IgD-negative memory B cell (primary cell): ENCODE measurements at regions not wholly inside any gene's neighbourhood (a gene's known extent, or its start where the extent isn't known, plus 50 kb on each side); places are given as distances from the start of the nearest gene placed in this dataset.

Experiments used
- H3K27ac Mint-ChIP-seq, 3 donors: one replicate each; pipeline ENCODE4 v1.8.0; 2020 to 2022; ENCODE audit warnings: mild to moderate bottlenecking in 3 of 3, mixed read lengths in 3 of 3, moderate library complexity in 1 of 3
- H3K27me3 Mint-ChIP-seq: one replicate; pipeline ENCODE4 v1.8.0; 2021; ENCODE audit warnings: mixed read lengths
- H3K36me3 Mint-ChIP-seq: one replicate; pipeline ENCODE4 v1.8.0; 2020; ENCODE audit warnings: mild to moderate bottlenecking, mixed read lengths
- H3K4me1 Mint-ChIP-seq, 3 donors: one replicate each; pipeline ENCODE4 v1.8.0; 2020 to 2022; ENCODE audit warnings: mixed read lengths in 3 of 3, mild to moderate bottlenecking in 1 of 3
- H3K4me3 Mint-ChIP-seq, 4 donors: one replicate each; pipeline ENCODE4 v1.8.0; 2020 to 2022; ENCODE audit warnings: mild to moderate bottlenecking in 4 of 4, mixed read lengths in 4 of 4, moderate library complexity in 3 of 4
- H3K9me3 Mint-ChIP-seq, 3 donors: one replicate each; pipeline ENCODE4 v1.8.0; 2020 to 2021; ENCODE audit warnings: mixed read lengths in 3 of 3, mild to moderate bottlenecking in 1 of 3

- Mint-ChIP-seq H3K4me3 (no peak overlapping the region), H3K36me3 (peaks cover 2% of the 10 kb centered on the region), H3K27ac (no peak overlapping the region), H3K4me1 (no peaks in the 10 kb centered on the region), H3K9me3 (peaks cover 5 to 8% (median 5%) of the 10 kb centered on the region in 3 donors), H3K27me3 (peaks cover 3% of the 10 kb centered on the region)
These were observed 346.6 kb downstream of the MN1 start for GRCh38 chr22:27454807-27455450.

GRCh38 chr22:27455526-27455925, 346.0 kb downstream of the MN1 start:
- H3K9me3 Mint-ChIP-seq, result peaks cover 3 to 10% (median 5%) of the 10 kb centered on the region in 3 donors
- no peak overlapping the region for H3K27ac Mint-ChIP-seq
- H3K4me3 Mint-ChIP-seq, result no peak overlapping the region
- H3K36me3 Mint-ChIP-seq, result peaks cover 2% of the 10 kb centered on the region
- no peaks in the 10 kb centered on the region for H3K4me1 Mint-ChIP-seq
- peaks cover 3% of the 10 kb centered on the region for H3K27me3 Mint-ChIP-seq

DNA sequence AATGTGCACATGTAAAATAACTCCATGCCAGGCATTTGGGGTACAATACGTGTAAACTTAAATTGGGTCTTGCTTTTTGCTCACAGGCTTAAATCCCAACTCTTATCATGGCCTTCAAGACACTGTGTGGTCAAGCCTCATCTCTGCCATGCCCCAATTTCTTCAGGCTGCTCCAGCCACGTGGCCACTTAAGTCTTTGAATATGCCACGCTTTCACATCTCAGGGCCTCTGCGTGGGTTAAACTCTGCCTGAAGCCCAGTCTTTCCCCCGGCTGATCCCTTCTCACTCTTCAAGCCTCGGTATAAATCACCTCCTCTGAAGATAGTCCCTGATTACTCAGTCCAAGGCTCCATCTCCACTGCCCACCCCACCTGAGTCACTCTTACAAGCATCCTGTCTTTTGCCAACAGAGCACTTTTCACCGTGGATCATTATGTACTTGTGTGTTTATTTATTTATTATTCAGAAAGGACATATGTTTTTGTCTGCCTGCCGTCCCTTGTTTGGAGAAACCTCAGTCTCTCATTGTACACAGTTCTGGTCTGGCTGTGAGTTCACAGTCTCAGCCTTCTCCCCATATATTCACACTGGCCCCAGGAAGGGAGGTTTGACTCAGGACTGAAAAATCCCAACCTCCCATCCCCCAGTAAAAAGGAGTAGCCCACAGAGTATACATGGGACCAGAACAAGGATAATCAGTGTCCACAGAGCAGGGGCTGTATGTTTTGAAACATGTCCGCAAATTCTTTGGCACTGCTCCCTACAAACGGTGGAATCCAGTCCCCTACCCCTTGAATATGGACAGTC, 344.7 kb downstream of the MN1 start:
- H3K9me3 Mint-ChIP-seq, result peaks cover 4 to 7% (median 5%) of the 10 kb centered on the region in 3 donors
- H3K27ac Mint-ChIP-seq, result no peak overlapping the region

DNA sequence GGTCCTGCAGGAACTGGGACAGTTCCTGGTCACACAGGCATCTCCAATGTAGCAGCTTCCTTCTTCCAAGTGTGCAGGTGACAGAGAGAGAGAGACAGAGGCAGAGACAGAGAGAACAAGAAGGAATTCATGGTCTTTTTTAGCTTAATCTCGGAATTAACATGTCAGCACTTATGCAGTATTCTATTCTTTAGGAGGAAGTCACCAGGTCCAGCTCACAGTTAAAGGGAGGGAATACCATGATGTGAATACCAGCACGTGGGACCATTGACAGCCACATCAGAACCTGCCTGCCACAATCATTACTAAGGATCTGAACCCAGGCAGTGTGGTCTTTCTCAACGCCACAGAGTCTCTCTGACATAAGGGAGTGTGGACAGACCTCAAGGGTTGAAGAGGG, 341.6 kb downstream of the MN1 start:
- peaks cover 2% of the 10 kb centered on the region for H3K36me3 Mint-ChIP-seq
- peaks cover 3% of the 10 kb centered on the region for H3K27me3 Mint-ChIP-seq
- H3K4me3 Mint-ChIP-seq, result no peak overlapping the region

More for the DNA sequence above, 344.7 kb downstream of the MN1 start:
- Mint-ChIP-seq H3K27me3 (peaks cover 3% of the 10 kb centered on the region), H3K4me1 (no peaks in the 10 kb centered on the region), H3K36me3 (peaks cover 2% of the 10 kb centered on the region), H3K4me3 (peak overlapping the region in 1 of 4 donors; percentile 7)

DNA sequence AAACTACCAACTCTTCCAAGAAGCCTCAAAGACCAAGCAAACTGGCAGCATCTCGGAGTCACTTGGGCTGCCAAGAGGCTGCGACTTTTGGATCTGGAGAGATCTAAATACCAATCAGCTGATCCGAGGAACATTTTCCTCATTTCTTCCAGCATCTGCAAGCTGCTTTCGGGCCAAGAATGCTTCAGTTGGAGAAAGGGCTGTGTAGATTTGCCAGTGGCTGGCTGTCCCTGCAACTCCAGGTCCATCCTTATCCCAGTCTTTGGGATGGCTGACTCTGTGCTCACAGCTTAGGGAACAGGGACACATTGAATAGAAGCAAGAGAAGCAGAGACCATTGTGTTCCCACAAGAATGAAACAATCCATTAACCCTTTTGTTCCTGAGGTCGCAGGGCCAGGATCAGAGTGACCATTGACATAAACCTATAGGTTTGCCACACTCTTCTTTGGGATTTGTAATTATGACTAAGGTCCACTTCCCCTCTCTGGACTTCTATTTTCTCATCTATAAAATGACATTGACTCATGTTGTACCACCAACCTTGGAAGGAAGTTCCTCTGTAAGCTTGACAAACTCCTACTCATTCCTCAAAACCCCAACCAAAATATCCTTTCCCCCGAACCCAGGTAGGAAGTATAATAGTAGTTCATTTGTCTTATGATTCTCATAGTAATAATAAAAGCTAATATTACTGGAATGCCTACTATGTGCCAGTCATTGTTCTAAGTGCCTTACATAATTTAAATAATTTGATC, 340.8 kb downstream of the MN1 start:
- Mint-ChIP-seq H3K4me1 (no peaks in the 10 kb centered on the region), H3K27ac (no peak overlapping the region), H3K36me3 (no peaks in the 10 kb centered on the region), H3K4me3 (no peak overlapping the region), H3K27me3 (peaks cover 3% of the 10 kb centered on the region), H3K9me3 (peaks cover 3 to 8% (median 4%) of the 10 kb centered on the region in 3 donors)

More for the DNA sequence above, 341.6 kb downstream of the MN1 start:
- Mint-ChIP-seq H3K9me3 (peaks cover 3 to 13% (median 4%) of the 10 kb centered on the region in 3 donors), H3K4me1 (no peaks in the 10 kb centered on the region), H3K27ac (no peak overlapping the region)

- H3K9me3 Mint-ChIP-seq, result peaks cover 3 to 8% (median 4%) of the 10 kb centered on the region in 3 donors
- H3K36me3 Mint-ChIP-seq, result no peaks in the 10 kb centered on the region
- H3K4me1 Mint-ChIP-seq, result no peaks in the 10 kb centered on the region
- no peak overlapping the region for H3K27ac Mint-ChIP-seq
- no peak overlapping the region for H3K4me3 Mint-ChIP-seq
- peaks cover 3% of the 10 kb centered on the region for H3K27me3 Mint-ChIP-seq
These were observed 340.1 kb downstream of the MN1 start for GRCh38 chr22:27461470-27461869.

DNA sequence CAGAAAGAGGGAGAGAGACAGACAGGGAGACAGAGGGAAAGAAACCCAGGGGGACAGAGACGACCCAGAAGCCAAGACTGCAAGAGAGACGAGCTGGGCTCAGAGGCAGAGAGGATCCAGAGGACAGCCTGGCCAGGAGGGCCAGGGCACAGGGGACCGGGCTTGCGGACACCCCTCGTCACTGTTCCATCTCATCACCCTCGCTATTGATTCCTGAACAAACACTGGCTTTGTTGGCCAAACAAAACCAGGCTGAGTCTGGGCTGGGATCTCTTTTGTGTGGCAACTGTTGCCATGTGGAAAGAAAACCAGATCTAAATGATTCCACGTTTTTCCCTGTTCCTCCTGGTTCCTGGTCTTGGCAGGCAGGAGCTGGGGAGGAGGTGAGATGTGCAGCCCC, 339.4 kb downstream of the MN1 start:
- Mint-ChIP-seq H3K36me3 (no peaks in the 10 kb centered on the region), H3K9me3 (peaks cover 3 to 8% (median 4%) of the 10 kb centered on the region in 3 donors), H3K4me1 (no peaks in the 10 kb centered on the region), H3K27ac (no peak overlapping the region), H3K4me3 (no peak overlapping the region), H3K27me3 (peaks cover 1% of the 10 kb centered on the region)

DNA sequence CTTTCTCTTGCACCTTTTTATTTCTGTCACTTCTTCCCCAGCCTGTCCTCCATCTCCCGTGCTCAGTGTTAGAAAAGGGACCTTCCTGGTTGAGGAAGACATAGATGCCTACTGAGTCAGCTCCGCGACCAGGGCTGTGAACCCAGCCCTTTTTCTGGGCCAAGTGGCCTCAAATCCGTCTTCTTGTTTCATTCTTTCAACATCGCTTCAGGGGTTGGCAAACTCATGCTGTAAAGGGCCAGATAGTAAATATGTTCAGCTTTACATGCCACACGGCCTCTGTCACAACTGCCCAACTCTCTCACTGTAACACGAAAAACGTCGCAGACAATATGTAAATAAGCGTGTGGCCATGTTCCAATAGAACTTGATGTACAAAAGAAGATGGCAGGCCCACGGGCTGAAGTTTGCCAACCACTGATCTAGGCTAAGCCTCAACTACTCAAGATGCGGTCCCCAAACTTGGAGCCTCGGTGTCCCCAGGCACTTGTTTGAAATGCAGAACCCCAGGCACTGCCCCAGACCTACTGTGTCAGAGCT, 338.4 kb downstream of the MN1 start:
- H3K9me3 Mint-ChIP-seq, result peaks cover 3 to 11% (median 4%) of the 10 kb centered on the region in 3 donors
- no peak overlapping the region for H3K4me3 Mint-ChIP-seq
- peaks cover 1% of the 10 kb centered on the region for H3K27me3 Mint-ChIP-seq
- no peaks in the 10 kb centered on the region for H3K4me1 Mint-ChIP-seq
- no peak overlapping the region for H3K27ac Mint-ChIP-seq
- H3K36me3 Mint-ChIP-seq, result no peaks in the 10 kb centered on the region

- no peak overlapping the region for H3K4me3 Mint-ChIP-seq
These were observed 335.3 kb downstream of the MN1 start for GRCh38 chr22:27466229-27466628.

GRCh38 chr22:27466778-27467438, 334.6 kb downstream of the MN1 start:
- no peaks in the 10 kb centered on the region for H3K4me1 Mint-ChIP-seq
- peaks cover 0 to 9% (median 3%) of the 10 kb centered on the region in 3 donors for H3K9me3 Mint-ChIP-seq
- H3K36me3 Mint-ChIP-seq, result no peaks in the 10 kb centered on the region
- no peaks in the 10 kb centered on the region for H3K27me3 Mint-ChIP-seq
- no peak overlapping the region for H3K27ac Mint-ChIP-seq
- H3K4me3 Mint-ChIP-seq, result no peak overlapping the region

More at GRCh38 chr22:27466229-27466628, 335.3 kb downstream of the MN1 start:
- Mint-ChIP-seq H3K27ac (no peak overlapping the region), H3K9me3 (peaks cover 0 to 9% (median 3%) of the 10 kb centered on the region in 3 donors), H3K4me1 (no peaks in the 10 kb centered on the region), H3K27me3 (no peaks in the 10 kb centered on the region), H3K36me3 (no peaks in the 10 kb centered on the region)

- no peak overlapping the region for H3K27ac Mint-ChIP-seq
- no peak overlapping the region for H3K4me3 Mint-ChIP-seq
- H3K9me3 Mint-ChIP-seq, result peaks cover 0 to 9% (median 3%) of the 10 kb centered on the region in 3 donors
- H3K36me3 Mint-ChIP-seq, result no peaks in the 10 kb centered on the region
- H3K4me1 Mint-ChIP-seq, result no peaks in the 10 kb centered on the region
- H3K27me3 Mint-ChIP-seq, result no peaks in the 10 kb centered on the region
These were observed 333.8 kb downstream of the MN1 start for GRCh38 chr22:27467711-27468110.

GRCh38 chr22:27468712-27469111, 332.8 kb downstream of the MN1 start:
- H3K4me3 Mint-ChIP-seq, result no peak overlapping the region

GRCh38 chr22:27470169-27470772, 331.3 kb downstream of the MN1 start:
- Mint-ChIP-seq H3K4me3 (no peak overlapping the region), H3K27ac (no peak overlapping the region), H3K27me3 (peaks cover 2% of the 10 kb centered on the region), H3K4me1 (peaks cover 0 to 1% (median 0%) of the 10 kb centered on the region in 3 donors), H3K36me3 (no peaks in the 10 kb centered on the region), H3K9me3 (peaks cover 0 to 2% (median 2%) of the 10 kb centered on the region in 3 donors)

More at GRCh38 chr22:27468712-27469111, 332.8 kb downstream of the MN1 start:
- H3K27me3 Mint-ChIP-seq, result no peaks in the 10 kb centered on the region
- H3K36me3 Mint-ChIP-seq, result no peaks in the 10 kb centered on the region
- H3K4me1 Mint-ChIP-seq, result no peaks in the 10 kb centered on the region
- no peak overlapping the region for H3K27ac Mint-ChIP-seq
- H3K9me3 Mint-ChIP-seq, result peaks cover 0 to 2% (median 2%) of the 10 kb centered on the region in 3 donors

GRCh38 chr22:27472975-27473374, 328.6 kb downstream of the MN1 start:
- H3K9me3 Mint-ChIP-seq, result peaks cover 0 to 3% (median 2%) of the 10 kb centered on the region in 3 donors
- no peak overlapping the region for H3K4me3 Mint-ChIP-seq
- H3K4me1 Mint-ChIP-seq, result peaks cover 0 to 3% (median 0%) of the 10 kb centered on the region in 3 donors
- H3K36me3 Mint-ChIP-seq, result no peaks in the 10 kb centered on the region
- peaks cover 2% of the 10 kb centered on the region for H3K27me3 Mint-ChIP-seq
- H3K27ac Mint-ChIP-seq, result no peak overlapping the region
